Keratinocyte (primary cell): ENCODE measurements at regions not wholly inside any gene's neighbourhood (a gene's known extent, or its start where the extent isn't known, plus 50 kb on each side); places are given as distances from the start of the nearest gene placed in this dataset.

Source experiments
- DNase-seq: peaks from one replicate; pipeline ENCODE4 v3.0.0-alpha.2; 2011; ENCODE audit warnings: low read depth, missing footprints, low spot score
- FAIRE-seq: peaks from 2 replicates; lab custom pipeline; 2011; peaks lifted over from hg19 to GRCh38; lab: Jason Lieb, UNC
- H2AFZ ChIP-seq: 2 replicates; pipeline ENCODE4 v1.6.0; 2012; ENCODE audit warnings: low read length, control low read depth, inconsistent platforms; ENCODE audit not compliant: control insufficient read depth
- H3K27ac ChIP-seq: 2 replicates; pipeline ENCODE4 v1.5.1; 2011; ENCODE audit warnings: low read length; ENCODE audit not compliant: control insufficient read depth, insufficient read depth
- H3K27me3 ChIP-seq: 3 replicates; pipeline ENCODE4 v1.6.0; 2011; ENCODE audit warnings: low read length; ENCODE audit not compliant: control insufficient read depth, insufficient read depth; ENCODE audit errors: extremely low read depth
- H3K36me3 ChIP-seq, 2 experiments: 2 replicates in 1 of 2; 3 replicates in 1 of 2; pipeline ENCODE4 v1.5.1; 2011; ENCODE audit warnings: low read length in 2 of 2, mild to moderate bottlenecking in 1 of 2; ENCODE audit not compliant: control insufficient read depth in 2 of 2, insufficient read depth in 2 of 2; ENCODE audit errors: extremely low read depth in 1 of 2
- H3K4me1 ChIP-seq: 3 replicates; pipeline ENCODE4 v1.5.1; 2011; ENCODE audit warnings: low read length; ENCODE audit not compliant: control insufficient read depth, insufficient read depth; ENCODE audit errors: extremely low read depth
- H3K4me2 ChIP-seq: 3 replicates; pipeline ENCODE4 v1.6.0; 2011; ENCODE audit warnings: low read depth, low read length; ENCODE audit not compliant: control insufficient read depth, insufficient read depth; ENCODE audit errors: extremely low read depth
- H3K4me3 ChIP-seq, 3 experiments: fragments of 200-600 bp in 1 of 3; sonication (generic) in 1 of 3; 2 replicates in 2 of 3; 3 replicates in 1 of 3; pipeline ENCODE4 v1.5.1; 2011 to 2016; ENCODE audit warnings: low read length in 3 of 3, mild to moderate bottlenecking in 3 of 3, control low read depth in 2 of 3, inconsistent platforms in 1 of 3, low read depth in 1 of 3, mixed read lengths in 1 of 3, mixed run types in 1 of 3, moderate library complexity in 1 of 3; ENCODE audit not compliant: control insufficient read depth in 2 of 3, insufficient read depth in 2 of 3; ENCODE audit errors: extremely low read depth in 1 of 3
- H3K79me2 ChIP-seq: 2 replicates; pipeline ENCODE4 v1.6.0; 2012; ENCODE audit warnings: low read length; ENCODE audit not compliant: control insufficient read depth, insufficient read depth
- H3K9ac ChIP-seq: 3 replicates; pipeline ENCODE4 v1.6.0; 2011; ENCODE audit warnings: low read length; ENCODE audit not compliant: control insufficient read depth, insufficient read depth; ENCODE audit errors: extremely low read depth
- H3K9me1 ChIP-seq: 3 replicates; pipeline ENCODE4 v1.6.0; 2011; ENCODE audit warnings: low read length; ENCODE audit not compliant: control insufficient read depth, insufficient read depth; ENCODE audit errors: extremely low read depth
- H3K9me3 ChIP-seq: 2 replicates; pipeline ENCODE4 v1.5.1; 2012; ENCODE audit warnings: low read depth, low read length; ENCODE audit not compliant: control insufficient read depth
- H4K20me1 ChIP-seq: 3 replicates; pipeline ENCODE4 v1.6.0; 2011; ENCODE audit warnings: low read length; ENCODE audit not compliant: control insufficient read depth, insufficient read depth; ENCODE audit errors: extremely low read depth
- CTCF ChIP-seq, 3 experiments: IDR thresholded peaks in 1 of 3; conservative IDR thresholded peaks in 1 of 3; optimal IDR thresholded peaks in 1 of 3; 2 replicates in 2 of 3; 3 replicates in 1 of 3; pipeline versions ENCODE3 to v1.5.1; 2011; ENCODE audit warnings: low read length in 3 of 3, mild to moderate bottlenecking in 3 of 3, moderate library complexity in 2 of 3, control low read depth in 1 of 3, inconsistent platforms in 1 of 3; ENCODE audit not compliant: insufficient read depth in 2 of 3; ENCODE audit errors: extremely low read depth in 1 of 3
- EZH2 ChIP-seq: IDR thresholded peaks from one replicate; pipeline ENCODE4 v1.6.1; 2012; ENCODE audit warnings: inconsistent platforms, mild to moderate bottlenecking, low read length, moderate library complexity
- dilution Hi-C: fragments of 300-500 bp; cut with MboI; formaldehyde crosslinking; loops from one replicate; pipeline ENCODE4 v1.7.0; 2020; ENCODE audit warnings: low sequenced_read_pairs; ENCODE audit not compliant: extremely low pct_ligation_motif_present

DNA sequence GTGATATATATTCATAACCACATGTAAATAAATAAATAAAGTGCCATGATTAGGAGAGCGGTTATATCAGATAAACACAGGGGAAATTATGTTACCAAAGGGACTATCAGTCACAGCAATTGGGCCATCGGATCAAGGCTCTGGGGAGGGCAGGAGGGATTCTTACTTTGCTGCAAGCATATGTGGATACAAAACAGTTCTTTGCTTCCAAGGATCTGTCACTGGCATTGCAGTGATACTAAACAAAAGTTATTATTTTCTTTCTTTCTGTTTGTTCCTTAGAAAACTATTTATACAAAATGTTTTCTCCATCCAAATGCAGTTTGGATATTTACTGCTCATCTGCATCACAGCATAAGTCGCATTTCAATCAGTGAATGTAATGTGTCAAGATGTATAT lies 188.4 kb upstream of the MGMT start:
- no peak overlapping the region for H2AFZ ChIP-seq
- H3K4me2 ChIP-seq, result no peak overlapping the region
- dilution Hi-C loops, result no loop called here
- FAIRE-seq (no peak), DNase-seq (no peak)
- no peak overlapping the region for H3K9ac ChIP-seq
- no peaks in the 10 kb centered on the region for H3K4me1 ChIP-seq
- H3K27ac ChIP-seq, result no peak overlapping the region
- no peak overlapping the region for H3K4me3 ChIP-seq
- H3K9me1 ChIP-seq, result no peaks in the 10 kb centered on the region
- H3K9me3 ChIP-seq, result no peaks in the 10 kb centered on the region
- TF ChIP-seq EZH2 (no peak), CTCF (optimal IDR thresholded peaks at IDR 0.05 in 1 of 3, IDR thresholded peaks at IDR 0.05 in 1 of 3, conservative IDR thresholded peaks at IDR 0.05 in 1 of 3; ENCODE audit: extremely low read depth in 1 of 3, insufficient read depth in 2 of 3, low read length in 3 of 3) (no peak)
- H4K20me1 ChIP-seq, result no peaks in the 10 kb centered on the region
- H3K27me3 ChIP-seq, result no peaks in the 10 kb centered on the region
- no peaks in the 10 kb centered on the region for H3K36me3 ChIP-seq
- H3K79me2 ChIP-seq, result no peaks in the 10 kb centered on the region

- H3K9ac ChIP-seq, result no peak overlapping the region
- dilution Hi-C loops, result no loop called here
- TF ChIP-seq EZH2, result no peak
- no peak for TF ChIP-seq CTCF (optimal IDR thresholded peaks at IDR 0.05 in 1 of 3, IDR thresholded peaks at IDR 0.05 in 1 of 3, conservative IDR thresholded peaks at IDR 0.05 in 1 of 3; ENCODE audit: extremely low read depth in 1 of 3, insufficient read depth in 2 of 3, low read length in 3 of 3)
- H3K4me1 ChIP-seq, result no peaks in the 10 kb centered on the region
- no peaks in the 10 kb centered on the region for H3K36me3 ChIP-seq
- no peaks in the 10 kb centered on the region for H3K27me3 ChIP-seq
- no peaks in the 10 kb centered on the region for H4K20me1 ChIP-seq
- no peak overlapping the region for H2AFZ ChIP-seq
- no peaks in the 10 kb centered on the region for H3K9me1 ChIP-seq
- DNase-seq, result no peak
- H3K4me2 ChIP-seq, result no peak overlapping the region
- FAIRE-seq, result no peak
- H3K27ac ChIP-seq, result no peak overlapping the region
- H3K4me3 ChIP-seq, result no peak overlapping the region
- H3K9me3 ChIP-seq, result no peaks in the 10 kb centered on the region
- no peaks in the 10 kb centered on the region for H3K79me2 ChIP-seq
These were observed 187.4 kb upstream of the MGMT start for GRCh38 chr10:129279446-129280154.
